Adrenal gland (tissue), 9 donors: ENCODE measurements at regions not wholly inside any gene's neighbourhood (a gene's known extent, or its start where the extent isn't known, plus 50 kb on each side); places are given as distances from the start of the nearest gene placed in this dataset.

Experiments used
- DNase-seq, 7 donors: peaks; one replicate each; pipeline ENCODE4 v3.0.0-alpha.2; 2019 to 2020
- H3K27ac ChIP-seq, 5 donors: fragments of 200-600 bp; sonication (generic) in 4 of 5; 1 replicate in 3 of 5; 2 replicates in 2 of 5; pipeline versions ENCODE4 v1.5.1 to v1.8.0; 2016 to 2020; ENCODE audit warnings: mild to moderate bottlenecking in 1 of 5
- H3K27me3 ChIP-seq: fragments of 200-600 bp; 2 replicates; pipeline ENCODE4 v1.8.0; 2021
- H3K36me3 ChIP-seq, 2 donors: fragments of 200-600 bp; replicated peaks in 1 of 2; 1 replicate in 1 of 2; 2 replicates in 1 of 2; pipeline versions ENCODE4 v1.5.1 to v1.8.0; 2018 to 2022
- H3K4me1 ChIP-seq, 2 donors: fragments of 200-600 bp; replicated peaks in 1 of 2; 1 replicate in 1 of 2; 2 replicates in 1 of 2; pipeline versions ENCODE4 v1.5.1 to v1.8.0; 2018 to 2021
- H3K4me3 ChIP-seq, 4 donors: fragments of 200-600 bp; sonication (generic) in 3 of 4; one replicate each; pipeline ENCODE4 v1.5.1; 2016 to 2018
- H3K9me3 ChIP-seq, 3 donors: fragments of 200-600 bp; sonication (generic) in 1 of 3; replicated peaks in 1 of 3; 1 replicate in 2 of 3; 2 replicates in 1 of 3; pipeline versions ENCODE4 v1.5.1 to v1.8.0; 2016 to 2021
- CTCF ChIP-seq, 6 experiments: fragments of 450-650 bp in 4 of 6; fragments of 200-600 bp in 2 of 6; sonication (generic) in 1 of 6; IDR thresholded peaks; 1 replicate in 5 of 6; 2 replicates in 1 of 6; pipeline versions ENCODE4 v1.5.1 to v1.8.0; 2016 to 2021; ENCODE audit warnings: antibody characterized with exemption in 6 of 6, mild to moderate bottlenecking in 2 of 6, moderate library complexity in 1 of 6
- POLR2A ChIP-seq, 2 donors: fragments of 450-650 bp; IDR thresholded peaks; one replicate each; pipeline ENCODE4 v1.6.1; 2017; ENCODE audit warnings: antibody characterized with exemption in 2 of 2, mild to moderate bottlenecking in 2 of 2, moderate library complexity in 1 of 2
- whole genome bisulfite sequencing, 4 donors: extraction: QIAGEN DNeasy Blood & Tissue Kit in 2 of 4; methylation state at CpG; one replicate each; pipeline versions ENCODE4 v1.1.5 to v1.1.7; 2013 to 2017; 5-methylcytosine and 5-hydroxymethylcytosine counted together
- intact Hi-C, 2 donors: fragments of 100-400 bp; cut with DNase I; formaldehyde crosslinking; loops; one replicate each; pipeline versions ENCODE4 v1.14.1 to v1.15.0; 2022 to 2023
- donor health status: healthy with polysubstance abuse.
- donor health status: Bipolar disorder and iron deficiency.
- donor health status: DM: yes; HTN: yes; CAD: no.
- donor health status: DM: no; HTN: no; CAD: no.
- donor health status: DM: no; HTN: no; CAD: no.

GRCh38 chr15:91635080-91635479 lies 218.4 kb upstream of the SLCO3A1 start:
- H3K4me1 ChIP-seq, result no peaks in the 10 kb centered on the region
- no peak overlapping the region for H3K4me3 ChIP-seq
- H3K27ac ChIP-seq, result no peak overlapping the region
- no peak for TF ChIP-seq POLR2A (IDR thresholded peaks at IDR 0.05)
- no peak for TF ChIP-seq CTCF (IDR thresholded peaks at IDR 0.05)
- DNase-seq, result no peak
- intact Hi-C loops, result no loop called here
- no peaks in the 10 kb centered on the region for H3K36me3 ChIP-seq
- H3K9me3 ChIP-seq, result no peaks in the 10 kb centered on the region
- WGBS, 4 donors, result 72 to 79% (median 78%) methylated on average over 2 of the region's 2 CpGs
- no peaks in the 10 kb centered on the region for H3K27me3 ChIP-seq

- Histone ChIP-seq H3K36me3 (no peaks in the 10 kb centered on the region), H3K27ac (no peak overlapping the region), H3K4me3 (no peak overlapping the region), H3K4me1 (no peaks in the 10 kb centered on the region), H3K27me3 (no peaks in the 10 kb centered on the region), H3K9me3 (no peaks in the 10 kb centered on the region)
- TF ChIP-seq CTCF (IDR thresholded peaks at IDR 0.05) (no peak), POLR2A (IDR thresholded peaks at IDR 0.05) (no peak)
- no peak for DNase-seq
- 68 to 93% (median 82%) methylated on average over 1 of the region's 1 CpG for WGBS, 4 donors
- intact Hi-C loops, result no loop called here
Measured at GRCh38 chr15:91635641-91636040, 217.9 kb upstream of the SLCO3A1 start.

GRCh38 chr15:91649016-91649415 lies 204.5 kb upstream of the SLCO3A1 start:
- Histone ChIP-seq H3K27me3 (peaks cover 7% of the 10 kb centered on the region), H3K27ac (no peak overlapping the region), H3K4me1 (no peaks in the 10 kb centered on the region), H3K4me3 (no peak overlapping the region), H3K36me3 (no peaks in the 10 kb centered on the region), H3K9me3 (no peaks in the 10 kb centered on the region)
- intact Hi-C loops, result no loop called here
- 80 to 94% (median 86%) methylated on average over 2 of the region's 2 CpGs for WGBS, 4 donors
- TF ChIP-seq POLR2A (IDR thresholded peaks at IDR 0.05) (no peak), CTCF (IDR thresholded peaks at IDR 0.05) (no peak)
- no peak for DNase-seq

- Histone ChIP-seq H3K36me3 (no peaks in the 10 kb centered on the region), H3K4me3 (no peak overlapping the region), H3K27ac (no peak overlapping the region), H3K4me1 (no peaks in the 10 kb centered on the region), H3K27me3 (peaks cover 9% of the 10 kb centered on the region), H3K9me3 (no peaks in the 10 kb centered on the region)
- 81 to 87% (median 85%) methylated on average over 4 of the region's 4 CpGs for WGBS, 4 donors
- no peak for DNase-seq
- TF ChIP-seq POLR2A (IDR thresholded peaks at IDR 0.05), result no peak
- no peak for TF ChIP-seq CTCF (IDR thresholded peaks at IDR 0.05)
- intact Hi-C loops, result no loop called here
Measured at GRCh38 chr15:91649831-91650321, 203.6 kb upstream of the SLCO3A1 start.
